Thyroid gland (tissue), 4 donors: ENCODE measurements at regions not wholly inside any gene's neighbourhood (a gene's known extent, or its start where the extent isn't known, plus 50 kb on each side); places are given as distances from the start of the nearest gene placed in this dataset.
"Not testable (repeated sequence)": the region's sequence is repeated elsewhere in the genome, so short reads cannot be mapped to it uniquely, and the experiment has no call there.

Source experiments
- DNase-seq, 2 donors: peaks; one replicate each; pipeline ENCODE4 v3.0.0-alpha.2; 2019
- H3K27ac ChIP-seq, 3 donors: fragments of 200-600 bp; sonication (generic); 1 replicate in 2 of 3; 2 replicates in 1 of 3; pipeline ENCODE4 v1.5.1; 2016 to 2019; ENCODE audit warnings: mild to moderate bottlenecking in 1 of 3, moderate library complexity in 1 of 3
- H3K27me3 ChIP-seq: fragments of 200-600 bp; sonication (generic); one replicate; pipeline ENCODE4 v1.5.1; 2019
- H3K36me3 ChIP-seq, 2 donors: fragments of 200-600 bp; sonication (generic); one replicate each; pipeline ENCODE4 v1.5.1; 2016 to 2019
- H3K4me1 ChIP-seq, 2 donors: fragments of 200-600 bp; sonication (generic); one replicate each; pipeline ENCODE4 v1.5.1; 2017 to 2019
- H3K4me3 ChIP-seq, 3 donors: fragments of 200-600 bp; sonication (generic); replicated peaks in 1 of 3; 1 replicate in 2 of 3; 2 replicates in 1 of 3; pipeline ENCODE4 v1.5.1; 2016; ENCODE audit warnings: mild to moderate bottlenecking in 1 of 3
- H3K9me3 ChIP-seq: fragments of 200-600 bp; sonication (generic); one replicate; pipeline ENCODE4 v1.5.1; 2017
- POLR2A ChIP-seq, 2 donors: fragments of 450-650 bp; IDR thresholded peaks; one replicate each; pipeline ENCODE4 v1.6.1; 2017; ENCODE audit warnings: antibody characterized with exemption in 2 of 2, mild to moderate bottlenecking in 2 of 2, moderate library complexity in 1 of 2
- WGBS, 2 donors: methylation state at CpG; one replicate each; pipeline ENCODE4 v1.1.5; 2017; 5-methylcytosine and 5-hydroxymethylcytosine counted together
- intact Hi-C: fragments of 100-400 bp; cut with DNase I; formaldehyde crosslinking; loops from one replicate; pipeline ENCODE4 v1.15.1; 2023
- TF ChIP-seq, protein P1 (sequence below), 6 experiments: fragments of 200-600 bp in 3 of 6; fragments of 450-650 bp in 3 of 6; sonication (generic) in 3 of 6; IDR thresholded peaks; one replicate each; pipeline ENCODE4 v1.5.1; 2016 to 2019; ENCODE audit warnings: antibody characterized with exemption in 6 of 6, mild to moderate bottlenecking in 2 of 6, inconsistent platforms in 1 of 6, moderate library complexity in 1 of 6

DNA sequence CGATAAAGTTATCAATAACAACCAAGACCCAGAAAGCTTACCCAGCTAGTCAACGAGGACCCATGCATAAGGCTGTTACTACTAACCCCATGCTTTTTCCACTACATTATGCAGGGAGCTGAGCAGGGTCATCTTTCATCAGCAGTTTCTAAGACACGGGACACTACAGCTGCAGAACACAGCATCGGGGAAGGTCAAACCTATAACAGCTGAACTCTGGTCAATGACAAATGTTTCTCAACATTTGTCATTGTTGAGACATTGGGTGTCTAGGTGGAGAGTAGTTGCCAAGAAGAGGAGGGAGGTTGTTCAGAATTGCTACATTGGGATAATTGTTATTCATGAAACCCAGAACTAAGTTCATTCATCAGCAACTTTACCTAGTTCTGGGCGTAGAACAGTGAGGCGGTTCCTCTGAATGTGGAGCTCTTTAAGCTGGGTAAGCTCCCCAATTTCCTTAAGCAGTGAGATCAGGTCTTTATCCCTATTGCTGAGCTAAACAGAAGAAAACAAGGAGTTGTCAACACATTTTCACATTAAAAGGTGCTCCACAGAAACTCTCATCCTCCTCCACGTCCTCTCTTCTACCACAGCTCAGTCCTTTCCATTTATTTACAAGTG, 105.6 kb downstream of the ZNF22 start:
- Histone ChIP-seq H3K27ac (no peak overlapping the region), H3K36me3 (no peaks in the 10 kb centered on the region), H3K4me3 (no peak overlapping the region), H3K27me3 (no peaks in the 10 kb centered on the region), H3K4me1 (no peaks in the 10 kb centered on the region), H3K9me3 (no peaks in the 10 kb centered on the region)
- intact Hi-C loops: no loop called here
- DNase-seq: no peak
- TF ChIP-seq, protein P1, sequence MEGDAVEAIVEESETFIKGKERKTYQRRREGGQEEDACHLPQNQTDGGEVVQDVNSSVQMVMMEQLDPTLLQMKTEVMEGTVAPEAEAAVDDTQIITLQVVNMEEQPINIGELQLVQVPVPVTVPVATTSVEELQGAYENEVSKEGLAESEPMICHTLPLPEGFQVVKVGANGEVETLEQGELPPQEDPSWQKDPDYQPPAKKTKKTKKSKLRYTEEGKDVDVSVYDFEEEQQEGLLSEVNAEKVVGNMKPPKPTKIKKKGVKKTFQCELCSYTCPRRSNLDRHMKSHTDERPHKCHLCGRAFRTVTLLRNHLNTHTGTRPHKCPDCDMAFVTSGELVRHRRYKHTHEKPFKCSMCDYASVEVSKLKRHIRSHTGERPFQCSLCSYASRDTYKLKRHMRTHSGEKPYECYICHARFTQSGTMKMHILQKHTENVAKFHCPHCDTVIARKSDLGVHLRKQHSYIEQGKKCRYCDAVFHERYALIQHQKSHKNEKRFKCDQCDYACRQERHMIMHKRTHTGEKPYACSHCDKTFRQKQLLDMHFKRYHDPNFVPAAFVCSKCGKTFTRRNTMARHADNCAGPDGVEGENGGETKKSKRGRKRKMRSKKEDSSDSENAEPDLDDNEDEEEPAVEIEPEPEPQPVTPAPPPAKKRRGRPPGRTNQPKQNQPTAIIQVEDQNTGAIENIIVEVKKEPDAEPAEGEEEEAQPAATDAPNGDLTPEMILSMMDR (IDR thresholded peaks at IDR 0.05): no peak
- TF ChIP-seq POLR2A (IDR thresholded peaks at IDR 0.05): no peak
- whole genome bisulfite sequencing, 2 donors: 49 to 57% methylated on average over 7 of the region's 7 CpGs

DNA sequence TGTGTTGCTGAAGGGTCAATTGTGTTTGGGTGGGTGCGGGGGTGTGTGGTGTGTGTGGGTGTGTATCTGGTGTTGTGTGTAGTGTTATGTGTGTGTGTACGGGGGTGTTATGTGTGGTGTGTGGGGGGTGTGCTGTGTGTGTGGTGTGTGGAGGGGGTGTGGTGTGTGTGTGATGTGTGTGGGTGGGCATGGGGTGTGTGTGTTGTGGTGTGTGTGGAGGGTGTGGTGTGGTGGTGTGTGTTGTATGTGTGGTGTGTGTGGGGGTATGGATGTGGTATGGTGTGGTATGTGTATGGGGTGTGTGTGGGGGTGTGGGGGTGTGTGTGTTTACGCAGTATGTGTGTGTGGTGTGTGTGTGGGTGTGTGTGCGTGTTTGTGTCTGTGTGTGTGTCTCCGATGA, 110.8 kb downstream of the ZNF22 start:
- TF ChIP-seq, protein P1 (IDR thresholded peaks at IDR 0.05): no peak
- Histone ChIP-seq H3K27ac (no peak overlapping the region), H3K4me1 (no peaks in the 10 kb centered on the region), H3K36me3 (no peaks in the 10 kb centered on the region), H3K27me3 (no peaks in the 10 kb centered on the region), H3K4me3 (no peak overlapping the region), H3K9me3 (no peaks in the 10 kb centered on the region)
- 87 to 98% methylated on average over 5 of the region's 5 CpGs for WGBS, 2 donors
- intact Hi-C loops: no loop called here
- no peak for DNase-seq

DNA sequence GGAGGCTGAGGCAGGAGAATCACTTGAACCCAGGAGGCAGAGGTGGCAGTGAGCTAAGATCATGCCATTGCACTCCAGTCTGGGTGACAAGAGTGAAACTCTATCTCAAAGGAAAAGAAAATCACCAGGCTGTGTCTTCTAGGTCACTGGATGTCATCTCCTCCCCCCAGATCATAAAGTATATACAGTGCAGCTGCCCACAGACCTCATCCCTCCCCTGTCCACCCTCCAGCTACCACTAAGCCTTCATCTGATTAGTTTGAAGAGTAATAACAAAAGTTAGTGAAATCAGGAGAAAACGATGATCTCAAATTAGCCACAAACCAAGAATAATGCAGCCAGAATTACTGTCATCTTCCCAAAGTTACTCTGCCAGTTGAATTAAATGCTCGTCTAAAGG, 117.2 kb downstream of the ZNF22 start:
- intact Hi-C loops, H3K27ac ChIP-seq, H3K4me3 ChIP-seq, DNase-seq, H3K36me3 ChIP-seq, H3K9me3 ChIP-seq, H3K27me3 ChIP-seq, H3K4me1 ChIP-seq: not testable (repeated sequence)
- WGBS, 2 donors: 77 to 91% methylated on average over 2 of the region's 2 CpGs

DNA sequence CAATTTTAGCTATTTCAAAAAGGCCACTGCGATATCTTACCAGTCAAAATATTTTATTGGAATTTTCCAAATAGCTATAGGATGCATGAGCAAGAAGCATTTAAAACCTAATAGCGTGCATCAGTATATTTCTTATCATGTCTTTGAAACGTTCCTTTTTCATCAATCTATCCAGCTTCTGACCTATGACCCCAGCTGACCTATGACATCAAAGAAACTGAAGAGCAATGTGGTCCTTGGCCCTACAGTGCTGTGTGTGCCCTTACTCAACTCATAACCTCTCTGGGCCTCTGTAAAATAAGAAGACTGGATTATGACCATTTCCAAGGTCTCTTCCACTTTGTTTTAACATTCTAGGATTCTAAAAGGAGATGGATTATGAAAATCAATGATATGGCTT, 118.2 kb downstream of the ZNF22 start:
- Histone ChIP-seq H3K4me3 (no peak overlapping the region), H3K27me3 (no peaks in the 10 kb centered on the region), H3K4me1 (no peaks in the 10 kb centered on the region), H3K27ac (no peak overlapping the region), H3K36me3 (no peaks in the 10 kb centered on the region), H3K9me3 (no peaks in the 10 kb centered on the region)
- 65 to 75% methylated on average over 3 of the region's 3 CpGs for WGBS, 2 donors
- no peak for DNase-seq
- intact Hi-C loops: no loop called here
- TF ChIP-seq, protein P1 (IDR thresholded peaks at IDR 0.05): no peak
- TF ChIP-seq POLR2A (IDR thresholded peaks at IDR 0.05): no peak

DNA sequence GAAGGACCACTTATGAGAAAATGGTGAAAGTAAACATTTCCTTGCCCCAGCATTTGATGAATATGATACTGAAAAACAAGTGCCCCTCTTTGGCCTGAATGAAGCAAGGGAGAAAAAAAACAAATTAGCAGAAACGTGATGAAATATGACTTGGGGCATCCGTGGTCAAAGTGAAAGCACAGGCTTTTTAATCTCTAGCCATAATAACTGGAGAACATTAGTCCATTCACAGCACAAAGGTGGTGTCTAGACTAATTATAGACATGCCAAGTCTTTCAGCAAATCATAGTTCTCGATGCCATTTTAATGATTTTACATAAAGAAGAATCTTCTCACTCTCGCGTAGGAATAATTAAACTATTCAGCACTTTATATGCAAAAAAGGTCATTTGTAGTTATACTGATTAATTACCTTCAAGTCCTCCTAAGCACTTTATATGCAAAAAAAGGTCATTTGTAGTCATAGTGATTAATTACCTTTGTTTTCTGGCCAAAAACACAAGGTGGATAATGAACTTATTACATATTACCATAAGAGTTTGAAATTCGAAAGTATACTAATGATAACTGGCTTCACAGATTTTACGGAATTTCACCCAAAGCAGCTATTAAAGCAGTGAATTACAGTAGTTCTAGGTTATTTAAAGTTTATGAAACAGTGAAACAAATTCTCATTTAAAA, 121.6 kb downstream of the ZNF22 start:
- H3K27me3 ChIP-seq, intact Hi-C loops: not testable (repeated sequence)
- WGBS, 2 donors: 78 to 88% methylated on average over 7 of the region's 7 CpGs

DNA sequence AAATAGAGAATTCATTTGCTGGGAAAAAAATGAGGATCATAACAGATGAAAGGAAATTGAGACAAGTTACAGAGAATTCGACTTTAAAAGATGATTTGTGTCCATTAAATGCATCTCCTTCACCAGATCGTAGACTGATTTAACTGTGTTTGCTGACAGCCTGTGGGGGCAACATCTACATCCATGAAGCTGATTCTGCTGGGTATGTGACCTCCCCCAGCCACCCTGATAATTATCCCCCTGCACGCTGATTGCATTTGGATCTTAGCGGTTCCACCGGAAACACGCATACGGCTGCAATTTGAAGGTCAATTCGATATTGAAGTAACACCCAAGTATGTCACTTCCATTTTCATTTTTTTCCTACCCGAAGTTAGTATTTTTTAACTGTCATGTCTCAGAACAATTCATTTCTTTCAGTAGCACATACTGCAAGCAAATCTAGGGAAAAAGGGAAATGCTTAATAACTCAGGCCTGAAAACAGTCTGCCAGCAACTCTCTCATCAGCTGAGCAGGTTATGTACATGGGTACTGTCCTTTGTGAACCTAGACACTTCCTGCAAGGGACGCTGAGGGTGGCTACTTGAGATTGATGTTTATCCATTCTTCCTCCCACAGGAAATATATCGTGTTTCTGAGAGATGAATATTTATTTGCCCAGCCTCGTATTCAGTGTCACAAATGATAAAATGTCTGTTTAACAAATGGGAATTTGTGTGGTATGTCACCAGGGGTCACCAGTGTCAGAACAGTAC, 134.9 kb downstream of the ZNF22 start:
- Histone ChIP-seq H3K4me3 (no peak overlapping the region), H3K4me1 (no peaks in the 10 kb centered on the region), H3K9me3 (no peaks in the 10 kb centered on the region), H3K27ac (no peak overlapping the region), H3K27me3 (no peaks in the 10 kb centered on the region), H3K36me3 (no peaks in the 10 kb centered on the region)
- intact Hi-C loops: no loop called here
- WGBS, 2 donors: 61 to 69% methylated on average over 12 of the region's 12 CpGs
- TF ChIP-seq POLR2A (IDR thresholded peaks at IDR 0.05): no peak
- TF ChIP-seq, protein P1 (IDR thresholded peaks at IDR 0.05): no peak
- no peak for DNase-seq

More for the DNA sequence above, 121.6 kb downstream of the ZNF22 start:
- H3K36me3 ChIP-seq, H3K27ac ChIP-seq, H3K4me3 ChIP-seq, DNase-seq, H3K9me3 ChIP-seq, H3K4me1 ChIP-seq: not testable (repeated sequence)
